ENCODE measurements at regions not wholly inside any gene's neighbourhood (a gene's known extent, or its start where the extent isn't known, plus 50 kb on each side); places are given as distances from the start of the nearest gene placed in this dataset.

DNA sequence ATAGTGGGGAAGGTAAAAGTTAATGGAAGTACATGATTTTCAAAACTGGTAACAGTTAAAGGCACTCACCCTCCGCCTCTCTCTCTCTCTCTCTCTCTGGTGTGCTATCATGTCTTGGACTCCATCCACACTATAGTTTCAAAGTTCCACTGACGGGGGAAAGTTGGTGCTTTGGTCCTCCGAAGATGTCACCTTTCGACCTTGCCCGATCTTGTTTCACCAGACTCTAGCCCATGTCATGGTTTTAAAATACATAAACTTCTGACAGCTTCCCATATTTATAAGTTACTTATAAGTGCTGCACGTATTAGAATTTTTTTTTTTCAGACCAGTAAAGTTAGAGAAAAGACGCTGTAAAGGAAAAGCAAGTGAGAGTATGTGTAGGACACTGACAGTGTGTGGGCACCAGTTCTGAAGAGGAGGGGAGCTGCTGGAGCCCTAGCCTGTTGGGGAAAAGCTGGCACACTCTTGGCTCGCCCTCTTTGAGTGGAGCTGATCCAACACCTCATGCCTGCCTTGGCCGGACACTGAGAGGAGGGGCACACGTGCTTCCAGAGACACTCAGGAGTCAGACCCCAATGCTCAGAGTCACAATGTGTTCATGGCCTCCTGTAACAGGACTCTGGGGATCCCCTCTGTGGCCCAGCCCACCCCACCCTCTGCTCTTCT is 200.5 kb upstream of the TPM1 start:
- DNase-seq (ENCODE audit: low read depth) = no peak

DNA sequence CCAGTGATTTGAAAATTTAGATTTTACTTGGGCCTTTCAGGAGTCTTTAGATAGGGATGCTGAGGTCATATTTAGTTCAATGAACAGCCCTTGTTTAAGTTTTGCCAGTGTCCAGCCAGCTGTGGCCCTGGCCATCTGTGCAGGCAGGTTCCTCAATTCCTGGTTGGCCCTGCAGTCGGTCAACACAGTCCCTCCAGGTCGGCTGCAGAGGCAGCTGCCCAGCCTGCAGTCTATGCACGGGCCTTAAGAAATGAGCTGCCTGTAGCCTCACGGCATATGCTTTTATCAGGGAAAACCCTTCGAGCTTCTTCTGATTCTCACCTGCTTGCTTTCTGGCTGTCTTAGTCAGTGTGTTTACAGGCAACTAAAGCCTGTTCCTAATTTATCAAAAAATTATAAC is 199.2 kb upstream of the TPM1 start:
- no peak for DNase-seq (ENCODE audit: low read depth)

DNA sequence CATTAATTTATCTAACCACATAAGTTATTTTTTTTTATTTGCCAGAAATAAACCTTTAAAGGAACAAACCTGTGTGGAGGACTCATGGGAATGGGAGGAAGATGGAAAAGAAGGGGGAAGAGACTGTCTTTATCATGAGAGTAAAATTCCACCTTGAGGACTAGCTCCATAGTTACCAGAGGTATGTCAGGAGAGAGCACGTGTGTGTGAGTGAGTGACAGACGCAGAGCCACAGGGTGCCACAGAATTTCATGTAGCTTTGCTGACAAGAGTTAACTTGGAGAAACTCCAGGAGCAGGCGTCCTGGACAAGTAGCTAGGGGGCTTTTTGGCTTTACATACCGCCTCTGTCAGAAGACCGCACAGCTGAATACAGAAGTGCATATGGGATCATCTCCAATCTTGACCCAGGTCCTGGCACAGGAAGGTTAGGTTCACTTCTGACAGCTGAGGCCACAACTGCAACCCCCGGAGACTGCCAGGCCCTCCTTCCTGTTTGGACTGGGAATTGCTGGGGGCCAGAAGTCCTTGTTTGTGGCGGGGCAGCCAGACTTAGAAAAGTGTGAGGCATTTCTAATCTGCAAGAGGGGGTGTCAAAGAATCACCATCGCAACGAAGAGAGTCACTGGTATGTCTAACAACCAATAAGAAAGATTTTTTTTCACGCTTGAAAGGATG is 197.8 kb upstream of the TPM1 start:
- no peak for DNase-seq (ENCODE audit: low read depth)

DNA sequence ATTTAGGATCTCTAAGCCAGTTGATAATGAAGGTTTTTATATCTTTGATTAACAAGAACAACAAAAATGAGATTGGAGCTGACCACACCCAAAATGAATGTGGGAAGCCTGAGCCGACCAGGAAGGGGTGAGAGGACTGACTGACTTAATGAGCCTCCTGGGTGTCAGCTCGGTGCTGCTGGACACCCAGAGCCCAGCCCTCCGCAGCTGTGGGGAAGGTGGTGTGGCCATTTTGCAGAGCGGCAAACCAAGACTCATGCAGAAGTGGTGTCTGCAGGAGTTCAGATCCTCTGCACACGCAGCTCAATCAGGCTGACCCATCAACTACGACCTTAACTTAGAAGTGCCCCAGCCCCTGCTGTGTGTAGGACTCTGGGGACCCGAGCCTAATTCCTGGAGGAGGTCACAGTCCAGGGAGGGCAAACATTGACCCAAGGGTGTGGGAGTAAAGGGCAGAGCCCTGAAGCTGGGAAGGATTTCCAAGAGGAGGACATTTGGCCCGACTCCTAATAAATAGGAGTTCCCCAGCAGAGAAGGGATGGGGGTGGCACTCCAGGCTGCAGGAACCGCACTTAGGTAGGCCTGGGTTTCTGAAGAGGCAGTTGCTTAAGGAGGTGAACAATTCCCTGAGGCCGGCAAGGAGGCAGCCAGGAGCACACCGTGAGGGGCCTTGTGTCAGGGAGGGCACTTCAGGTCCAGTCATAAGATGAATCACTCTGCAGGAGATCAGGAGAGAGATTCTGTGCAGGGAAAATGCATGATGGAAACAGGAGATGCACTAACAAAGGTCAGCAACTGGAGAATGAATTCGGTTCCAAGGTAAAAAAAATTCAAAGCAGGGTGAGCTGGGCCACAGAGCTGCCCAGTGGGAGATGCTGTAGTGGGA is 197.1 kb upstream of the TPM1 start:
- DNase-seq (ENCODE audit: low read depth) = no peak

DNA sequence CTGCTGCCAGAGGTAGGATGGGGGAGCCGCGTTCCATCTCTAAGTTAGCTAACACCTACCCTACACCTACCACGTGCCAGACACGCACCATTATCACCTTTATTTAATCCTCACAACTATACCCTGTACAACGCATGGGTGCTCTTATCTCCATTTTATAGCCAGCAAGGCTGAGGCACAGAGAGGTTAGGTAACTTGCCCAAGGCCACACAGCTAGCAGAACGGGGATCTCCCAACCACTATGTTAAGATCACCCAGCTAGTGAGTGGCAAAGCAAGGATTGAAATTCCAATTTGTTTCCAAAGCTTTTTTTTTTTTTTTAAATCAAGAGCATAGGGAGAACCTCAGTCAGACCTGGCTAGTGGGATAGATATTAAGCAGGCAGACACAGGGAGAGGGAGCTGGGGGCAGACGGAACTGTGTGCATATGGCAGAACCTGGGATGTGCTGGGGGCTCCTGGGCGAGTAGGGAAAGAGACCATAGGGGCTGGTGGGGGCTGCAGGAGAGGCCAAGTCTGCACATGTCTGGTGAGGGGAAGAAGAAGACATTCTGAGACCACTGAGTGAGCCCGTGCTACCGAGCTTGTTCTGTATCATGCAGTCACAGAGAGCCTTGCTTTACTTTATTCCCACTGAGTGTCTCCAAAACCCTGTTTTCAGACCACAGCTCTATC is 196.3 kb upstream of the TPM1 start:
- no peak for DNase-seq (ENCODE audit: low read depth)

DNA sequence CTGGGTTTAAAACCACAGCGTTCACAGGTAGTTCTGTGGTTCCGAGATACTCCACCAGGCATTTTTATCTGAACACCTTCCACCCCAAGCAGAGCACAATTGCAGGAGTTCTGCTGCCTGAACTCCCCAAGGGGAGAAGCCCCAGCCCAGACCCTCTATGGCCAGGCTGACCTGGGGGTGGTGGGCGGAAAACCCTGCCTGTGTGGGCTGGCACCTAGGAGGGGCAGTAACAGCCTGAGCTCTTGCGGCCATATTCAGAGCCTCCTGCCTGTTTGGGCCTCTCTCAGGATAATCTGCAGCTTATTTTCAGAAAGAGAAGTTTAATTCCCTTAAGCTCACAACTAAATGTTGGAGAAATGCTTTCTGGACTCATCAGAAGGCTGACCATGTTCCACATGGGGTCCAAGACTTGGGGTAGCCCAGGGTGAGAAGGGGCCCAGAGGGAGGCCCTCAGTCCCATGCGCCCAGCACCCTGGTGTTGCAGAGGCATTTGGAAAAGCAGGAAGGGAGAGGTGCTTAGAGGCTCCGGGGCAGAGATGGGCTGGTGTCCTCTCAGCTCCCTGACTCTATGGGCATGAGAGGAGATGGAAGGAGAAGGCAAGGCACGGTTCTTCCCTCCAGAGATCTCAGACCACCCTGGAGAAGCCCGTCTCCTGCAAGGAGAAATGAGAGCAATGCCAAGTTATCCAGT is 195.6 kb upstream of the TPM1 start:
- DNase-seq (ENCODE audit: low read depth) = no peak

DNA sequence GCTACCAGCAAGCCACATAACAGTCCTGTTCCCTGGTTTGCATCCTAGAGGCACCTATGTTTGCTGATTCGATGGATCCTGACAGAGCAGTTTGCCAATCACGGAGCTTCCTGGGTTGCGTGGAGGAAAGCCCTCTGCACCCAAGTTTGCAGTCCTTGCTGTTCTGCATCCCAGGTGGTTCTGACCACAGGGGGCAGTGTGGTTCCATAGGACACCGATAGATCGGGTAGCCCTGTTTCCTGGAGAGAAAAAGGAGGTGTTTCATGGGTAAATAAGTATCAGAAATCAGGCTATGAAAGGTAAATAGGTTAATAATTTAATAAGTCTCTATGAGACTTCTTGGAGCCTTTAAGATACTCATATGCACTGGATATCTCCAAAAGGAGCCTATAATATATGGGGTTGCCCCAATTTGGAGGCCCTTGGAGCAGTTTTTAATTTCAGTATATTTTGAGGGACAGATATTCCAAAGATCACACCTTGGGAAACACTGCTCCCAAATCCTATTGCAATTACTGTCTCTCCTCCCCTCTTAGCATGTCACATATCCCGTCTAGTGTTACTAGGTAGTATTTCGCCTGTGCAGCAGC is 194.6 kb upstream of the TPM1 start:
- DNase-seq (ENCODE audit: low read depth) = peak; percentile 8

DNA sequence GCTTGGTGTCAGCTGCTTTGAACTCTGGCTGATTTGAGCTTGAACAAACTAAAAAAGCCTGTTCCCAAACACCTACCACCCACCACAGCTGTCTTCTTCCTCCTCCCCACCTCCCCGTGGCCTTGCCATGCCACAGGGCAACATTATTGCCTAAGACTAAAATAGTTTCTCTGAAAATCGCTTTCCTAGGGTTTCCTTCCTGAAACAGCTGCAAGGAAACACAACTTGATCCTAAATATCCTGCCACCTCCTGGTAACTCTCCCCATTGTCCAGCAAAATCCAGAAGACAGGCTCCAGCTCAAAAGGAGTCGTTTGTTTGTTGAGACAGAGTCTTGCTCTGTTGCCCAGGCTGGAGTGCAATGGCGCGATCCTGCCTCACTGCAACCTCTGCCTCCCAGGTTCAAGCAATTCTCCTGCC is 193.9 kb upstream of the TPM1 start:
- DNase-seq (ENCODE audit: low read depth) = no peak

DNA sequence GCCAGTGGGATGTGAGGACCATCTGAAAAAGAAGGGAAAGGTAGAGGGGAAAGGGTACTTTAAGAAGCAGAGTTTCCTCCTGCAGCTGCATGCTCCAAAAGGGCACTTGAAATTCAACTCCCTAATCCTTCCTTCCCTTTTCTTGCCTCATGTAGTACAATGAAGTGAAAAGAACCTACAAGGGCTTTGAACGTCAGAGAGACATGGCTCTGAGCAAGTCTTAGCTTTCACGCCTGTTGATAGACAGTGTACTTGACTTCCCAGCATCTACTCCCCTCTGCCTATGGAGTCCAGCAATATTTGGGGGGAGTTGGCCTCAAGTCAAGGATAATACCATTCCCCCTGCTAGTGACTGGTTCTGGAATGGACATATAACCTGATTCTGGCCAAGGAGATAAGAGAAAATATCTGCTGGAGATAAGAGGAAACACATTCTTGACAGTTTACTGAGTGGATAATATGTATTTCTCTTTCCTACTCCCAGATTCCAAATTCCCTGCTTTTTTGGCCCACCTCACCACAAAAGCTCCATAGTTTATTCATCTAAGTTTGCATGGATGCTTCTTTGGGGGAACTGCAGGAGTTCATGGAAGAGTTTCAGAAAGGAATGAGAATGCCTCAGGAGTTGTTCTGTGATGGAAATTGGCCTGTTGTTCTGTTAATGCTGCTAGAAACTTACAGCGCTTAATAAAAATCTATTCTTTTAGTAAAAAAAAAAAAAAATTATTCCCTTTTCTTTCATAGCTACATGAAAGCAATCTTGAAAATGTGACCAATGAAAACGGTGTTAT is 193.0 kb upstream of the TPM1 start:
- DNase-seq (ENCODE audit: low read depth) = no peak

DNA sequence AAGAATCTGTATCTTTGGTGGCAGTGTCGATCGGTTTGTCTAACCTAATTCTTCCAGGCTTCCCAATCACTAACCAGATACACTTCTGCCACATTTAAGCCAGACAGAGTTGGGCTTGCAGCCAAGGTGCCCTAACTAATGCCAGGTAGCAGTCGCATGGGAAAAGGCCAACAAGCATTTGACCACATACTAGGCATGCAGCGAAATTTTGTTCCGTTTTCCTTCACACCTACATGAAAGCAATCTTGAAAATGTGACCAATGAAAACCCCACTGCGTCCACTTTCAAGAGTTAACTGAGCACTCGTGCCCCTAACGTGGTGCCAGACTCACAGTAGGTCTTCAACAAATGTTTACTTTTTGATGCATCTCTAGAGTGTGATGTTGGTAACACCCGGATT is 192.2 kb upstream of the TPM1 start:
- no peak for DNase-seq (ENCODE audit: low read depth)

DNA sequence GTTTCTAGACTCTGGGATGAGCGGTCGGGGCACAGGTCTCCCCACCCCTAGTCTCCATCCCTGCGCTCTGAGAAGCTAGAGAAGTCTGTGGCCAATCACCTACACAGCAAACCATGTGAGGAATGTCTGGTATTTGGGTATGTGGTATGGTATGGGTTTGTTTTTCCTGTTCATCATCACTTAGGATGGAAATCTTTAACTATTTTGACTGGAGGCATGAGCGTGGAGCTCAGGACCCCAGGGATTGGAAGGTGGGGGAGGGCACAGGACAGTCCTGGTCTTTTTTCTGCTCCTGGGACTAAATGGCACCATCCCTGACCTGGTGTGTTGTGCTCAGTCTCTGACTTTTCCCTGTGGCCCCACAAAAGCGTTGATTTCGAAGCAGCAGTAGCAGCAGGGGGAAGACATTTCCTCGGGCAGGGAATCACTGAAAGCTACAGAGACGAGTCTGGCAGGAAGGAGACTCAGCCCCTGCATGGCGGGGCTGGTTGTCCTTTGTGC is 191.7 kb upstream of the TPM1 start:
- DNase-seq (ENCODE audit: low read depth) = no peak

DNA sequence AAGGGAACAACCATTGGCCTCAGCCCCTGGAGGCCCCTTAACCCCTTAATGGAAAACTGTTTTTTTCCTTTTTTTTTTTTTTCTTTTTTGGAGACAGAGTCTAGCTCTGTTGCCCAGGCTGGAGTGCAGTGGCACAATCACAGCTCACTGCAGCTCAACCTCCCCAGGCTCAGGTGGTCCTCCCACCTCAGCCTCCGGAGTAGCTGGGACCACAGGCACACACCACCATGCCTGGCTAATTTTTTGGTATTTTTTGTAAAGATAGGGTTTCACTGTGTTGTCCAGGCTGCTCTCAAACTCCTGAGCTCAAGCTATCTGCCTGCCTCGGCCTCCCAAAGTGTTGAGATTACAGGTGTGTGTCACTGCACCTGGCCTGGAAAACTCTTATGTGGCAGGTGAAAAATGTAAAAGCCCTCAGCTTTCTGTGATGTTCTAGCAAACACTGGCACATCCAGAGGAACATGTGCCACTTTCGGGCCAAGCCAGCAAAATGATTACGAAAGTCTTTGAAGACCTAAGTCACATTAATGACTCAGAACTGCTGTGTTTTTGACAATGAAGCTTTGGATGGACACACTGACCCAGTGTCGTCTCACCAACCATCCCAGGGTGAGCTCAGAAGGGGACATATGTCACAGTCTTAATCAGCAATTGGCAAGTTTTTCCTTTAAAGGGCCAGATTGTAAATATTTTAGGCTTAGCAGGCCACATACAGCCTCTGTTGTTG is 189.3 kb upstream of the TPM1 start:
- no peak for DNase-seq (ENCODE audit: low read depth)

DNA sequence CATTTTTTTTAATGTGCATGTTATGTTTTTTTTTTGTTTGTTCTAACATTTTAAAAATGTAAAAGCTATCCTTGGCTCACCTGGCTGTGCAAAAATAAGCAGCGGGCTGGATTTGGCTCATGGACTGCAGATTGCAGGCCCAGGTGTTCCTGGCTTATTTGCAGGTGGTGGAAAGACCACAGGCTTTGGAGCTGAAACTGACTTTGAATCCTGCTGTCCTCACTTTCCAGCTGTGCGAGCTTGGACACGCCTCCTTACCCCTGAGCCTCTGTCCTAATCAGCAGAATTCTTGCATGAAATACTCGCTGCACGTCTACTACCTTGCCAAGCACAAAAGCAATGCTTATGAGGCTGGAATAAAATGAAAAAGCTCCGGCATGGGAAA is 188.7 kb upstream of the TPM1 start:
- DNase-seq (ENCODE audit: low read depth) = no peak

DNA sequence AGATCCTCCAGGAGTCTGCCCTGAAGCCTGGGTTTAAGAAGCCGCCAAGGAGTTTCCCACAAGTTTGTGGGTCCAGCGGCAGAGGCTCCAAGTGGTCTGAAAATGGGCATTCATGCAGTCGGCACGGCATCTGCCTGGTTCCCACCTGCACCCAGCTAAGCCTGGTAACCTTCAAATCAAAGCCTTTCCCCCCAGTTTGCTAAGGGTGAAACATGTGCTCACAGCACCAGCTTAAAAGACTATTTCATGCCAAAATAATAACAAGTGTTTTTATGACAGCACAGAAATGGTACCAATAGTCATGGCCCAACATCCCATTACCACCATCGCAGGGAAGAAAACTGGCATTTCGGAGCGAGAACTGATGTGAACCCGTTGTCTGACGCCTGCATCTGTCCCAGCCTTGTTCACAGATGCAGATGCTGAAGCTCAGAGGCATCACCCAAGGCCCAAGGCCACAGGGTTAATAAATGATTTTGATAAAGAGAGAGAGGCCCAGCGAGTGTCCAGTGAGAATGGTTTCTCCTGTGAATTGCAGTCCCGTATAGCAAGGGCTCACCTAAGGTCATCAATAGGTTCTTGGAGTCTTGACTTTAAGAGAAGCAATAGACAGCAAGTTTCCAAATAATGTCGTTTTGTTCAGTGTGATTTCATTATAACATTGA is 188.0 kb upstream of the TPM1 start:
- DNase-seq (ENCODE audit: low read depth) = no peak

DNA sequence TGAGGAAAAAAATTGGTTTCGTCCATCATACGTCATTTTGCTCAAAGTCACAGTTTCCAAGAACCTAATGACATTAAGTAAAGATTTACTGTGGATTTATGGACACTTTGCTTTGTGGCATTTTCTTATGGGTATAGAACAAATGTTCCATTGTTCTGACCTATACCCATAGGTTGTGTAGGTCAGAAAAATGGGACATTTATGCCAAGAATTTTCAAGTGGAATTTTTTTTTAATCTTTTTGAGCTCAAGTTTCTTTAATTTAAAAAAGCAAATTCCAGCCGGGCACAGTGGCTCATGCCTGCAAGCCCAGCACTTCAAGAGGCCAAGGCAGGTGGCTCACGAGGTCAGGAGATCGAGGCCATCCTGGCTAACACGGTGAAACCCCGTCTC is 187.5 kb upstream of the TPM1 start:
- no peak for DNase-seq (ENCODE audit: low read depth)

DNA sequence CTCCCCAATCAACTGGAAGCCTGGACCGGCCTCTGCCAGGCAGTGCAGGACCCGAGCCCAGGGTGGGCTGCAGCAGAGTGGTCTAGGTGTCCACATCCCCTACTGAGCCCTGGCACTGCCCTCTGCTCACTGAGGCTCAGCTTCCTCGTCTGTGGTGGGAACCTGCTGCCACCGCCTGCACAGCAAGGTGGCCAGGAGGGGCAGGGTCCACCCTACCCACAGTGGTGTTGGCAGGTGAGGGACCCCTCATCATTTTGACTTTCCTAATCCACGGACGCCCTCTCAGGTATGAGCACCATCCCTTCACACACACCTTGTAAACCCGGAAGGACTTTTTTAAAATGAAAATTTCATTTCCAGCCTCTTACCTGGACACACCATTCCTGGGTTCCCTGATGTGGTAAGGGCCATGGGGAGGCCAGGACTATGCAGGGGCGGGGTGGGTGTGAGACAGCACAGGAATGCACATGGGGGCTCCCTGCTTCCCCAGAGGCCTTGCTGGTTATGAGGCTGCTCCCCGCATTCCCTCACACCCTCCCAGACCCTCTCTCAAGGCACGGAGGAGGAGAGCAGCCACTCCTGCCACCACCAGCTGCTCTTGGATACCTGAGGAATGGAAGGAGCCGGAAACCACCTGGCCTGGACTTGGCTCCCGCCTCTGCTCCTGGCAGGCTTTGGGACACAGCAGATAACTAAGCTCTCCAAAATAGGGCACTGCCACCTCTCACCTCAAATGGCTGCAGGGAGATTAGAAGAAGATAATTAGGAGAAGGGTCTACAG is 185.9 kb upstream of the TPM1 start:
- DNase-seq (ENCODE audit: low read depth) = no peak

DNA sequence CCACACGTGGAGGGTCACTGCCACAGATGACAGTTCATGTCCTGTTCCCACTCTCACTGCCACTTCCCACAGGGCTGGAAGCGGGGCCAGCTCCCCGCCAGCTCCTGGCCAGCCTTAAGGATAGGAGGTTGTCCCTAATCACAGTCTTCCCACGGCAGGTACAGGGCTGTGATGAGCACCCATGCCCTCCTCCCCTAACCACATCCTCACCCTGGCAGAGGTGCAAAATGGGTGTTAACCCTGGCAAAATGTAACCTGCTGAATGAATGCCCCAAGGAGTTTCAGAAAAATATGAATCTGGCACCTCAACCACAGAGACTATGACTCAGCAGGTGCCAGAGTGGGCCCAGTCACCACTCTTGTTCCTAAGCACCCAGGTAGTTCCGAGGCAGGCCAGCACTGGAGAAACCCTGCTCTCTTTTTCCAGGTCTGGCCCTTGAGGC is 185.1 kb upstream of the TPM1 start:
- DNase-seq (ENCODE audit: low read depth) = no peak

DNA sequence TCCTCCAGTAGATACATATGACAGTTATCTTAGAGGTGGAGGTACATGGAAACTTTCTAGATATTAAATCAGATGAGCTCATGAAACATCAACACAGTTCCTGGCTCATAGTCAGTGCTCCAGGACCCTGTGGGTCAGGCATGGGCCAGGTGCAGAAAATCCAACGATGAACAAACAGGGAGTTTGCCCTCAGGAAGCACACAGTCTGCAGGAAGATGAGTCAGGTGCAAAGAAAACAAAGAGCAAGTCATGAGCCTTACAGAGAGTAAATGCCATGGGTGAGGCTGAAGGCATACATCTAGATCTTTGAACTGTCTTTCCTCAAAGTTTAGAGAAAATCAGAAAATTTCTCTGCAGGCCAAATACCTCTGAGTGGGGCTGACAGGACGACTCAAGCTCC is 184.2 kb upstream of the TPM1 start:
- DNase-seq (ENCODE audit: low read depth) = no peak

Measured in activated T-cell treated with anti-CD3 and anti-CD28 coated beads for 1 hour (primary cell).